Activated naive CD8-positive, alpha-beta T cell treated with anti-CD3 and anti-CD28 coated beads, Interleukin-2, amount 10 ng/mL, durations not matched to agents 7 days and 5 days (primary cell): ENCODE measurements at regions not wholly inside any gene's neighbourhood (a gene's known extent, or its start where the extent isn't known, plus 50 kb on each side); places are given as distances from the start of the nearest gene placed in this dataset.
A peak's percentile ranks its signal among the peaks of the same experiment; 100 is the strongest.
"Not testable (repeated sequence)": the region's sequence is repeated elsewhere in the genome, so short reads cannot be mapped to it uniquely, and the experiment has no call there.

Source experiments
- ATAC-seq: fragments of 150-1000 bp; cut with Tn5 transposase; one replicate; pipeline ENCODE4 v1.10.0; 2021; ENCODE audit warnings: low read depth, moderate library complexity
- POLR2A ChIA-PET: fragments of 350-600 bp; sonication (Branson Sonifier 250); formaldehyde crosslinking; loops from one replicate; lab custom pipeline; 2021; ENCODE audit warnings: antibody characterized with exemption; lab: Charles Lee
- DNase-seq: peaks from one replicate; pipeline ENCODE4 v3.0.0; 2021
- H3K27ac Mint-ChIP-seq: one replicate; pipeline ENCODE4 v1.8.0; 2022; ENCODE audit warnings: mild to moderate bottlenecking, mixed read lengths
- H3K27me3 Mint-ChIP-seq: one replicate; pipeline ENCODE4 v1.8.0; 2022; ENCODE audit warnings: mild to moderate bottlenecking, moderate library complexity, mixed read lengths
- H3K36me3 Mint-ChIP-seq: one replicate; pipeline ENCODE4 v1.8.0; 2021; ENCODE audit warnings: mild to moderate bottlenecking, mixed read lengths
- H3K4me1 Mint-ChIP-seq: one replicate; pipeline ENCODE4 v1.8.0; 2021; ENCODE audit warnings: mixed read lengths
- H3K4me3 Mint-ChIP-seq: one replicate; pipeline ENCODE4 v1.8.0; 2022; ENCODE audit warnings: mild to moderate bottlenecking, moderate library complexity, mixed read lengths
- H3K9me3 Mint-ChIP-seq: one replicate; pipeline ENCODE4 v1.8.0; 2021; ENCODE audit warnings: mixed read lengths

DNA sequence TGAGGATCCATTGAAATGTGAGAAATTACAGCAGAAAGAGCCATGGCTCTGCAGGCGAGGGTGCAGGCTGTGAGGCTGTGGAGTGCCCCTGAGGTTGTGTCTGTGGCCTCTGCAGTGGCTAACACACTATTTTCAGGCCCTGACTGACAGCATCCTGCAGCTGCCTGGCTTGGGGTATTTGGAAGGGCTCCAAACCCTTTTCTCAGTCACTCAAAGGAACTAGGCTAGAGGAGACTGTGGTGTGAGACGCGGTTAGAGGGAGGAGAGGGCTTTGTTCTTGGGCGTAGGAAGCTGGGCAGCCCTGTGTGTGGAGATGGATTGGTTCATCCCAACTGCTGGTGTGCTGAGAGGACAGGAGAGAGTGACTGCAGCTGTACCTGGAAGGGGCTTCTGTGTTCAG lies 134.9 kb downstream of the RAMP3 start:
- DNase-seq, result no peak
- Mint-ChIP-seq H3K9me3 (peaks cover 10% of the 10 kb centered on the region), H3K27me3 (no peaks in the 10 kb centered on the region), H3K36me3 (no peaks in the 10 kb centered on the region), H3K27ac (no peak overlapping the region), H3K4me3 (no peak overlapping the region), H3K4me1 (no peaks in the 10 kb centered on the region)
- ATAC-seq, result no peak
- POLR2A ChIA-PET, result no interaction called here

DNA sequence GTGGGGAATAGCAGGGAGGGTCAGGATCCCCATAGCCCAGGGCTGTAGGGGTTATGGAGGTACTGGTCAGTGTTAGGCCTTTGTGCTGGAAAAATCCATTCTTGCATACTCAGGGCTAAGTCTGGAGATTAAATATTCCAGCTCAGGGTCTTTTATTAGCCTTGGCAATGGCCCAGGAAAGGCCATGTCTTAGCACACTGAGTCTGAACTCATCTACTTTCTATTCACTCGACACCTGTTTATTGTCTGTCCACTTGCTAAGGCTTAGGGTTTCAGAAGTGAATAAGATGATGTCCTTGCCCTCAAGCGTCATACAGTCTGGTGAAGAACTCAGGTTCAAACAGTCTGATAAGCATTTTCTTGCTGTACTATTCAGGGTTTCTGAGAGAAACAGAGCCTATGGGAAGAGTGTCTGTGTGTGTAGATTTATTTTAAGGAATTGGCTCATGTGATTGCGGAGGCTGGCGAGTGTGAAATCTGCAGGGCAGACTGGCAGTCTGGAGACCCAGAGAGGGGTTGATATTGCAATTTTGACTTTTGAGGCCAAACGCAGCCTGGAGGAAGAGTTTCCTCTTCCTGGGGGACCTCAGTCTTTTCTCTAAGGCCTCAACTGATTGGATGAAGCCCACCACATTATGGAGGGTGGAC lies 135.8 kb downstream of the RAMP3 start:
- H3K9me3 Mint-ChIP-seq, result peaks cover 3% of the 10 kb centered on the region
- POLR2A ChIA-PET, result no interaction called here

DNA sequence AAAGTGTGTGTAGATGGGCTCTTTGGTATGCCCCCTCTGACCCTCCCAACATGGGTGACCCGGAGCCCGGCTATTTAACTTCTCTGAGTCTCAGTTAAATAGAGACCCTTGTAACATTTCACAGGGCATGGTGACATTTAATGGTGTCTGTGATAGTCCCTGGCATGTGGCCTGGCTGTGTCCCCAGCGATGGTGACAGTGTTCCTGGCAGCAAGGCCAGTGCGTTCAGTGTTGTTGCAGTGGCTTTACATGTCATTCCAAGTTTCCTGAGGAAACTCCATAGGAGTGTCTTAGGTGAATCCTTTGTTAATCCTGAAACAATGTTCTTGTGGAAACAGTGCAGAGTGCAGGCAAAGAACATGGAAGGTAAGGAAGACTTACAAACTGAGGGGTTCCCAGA lies 137.0 kb downstream of the RAMP3 start:
- Mint-ChIP-seq H3K36me3 (no peaks in the 10 kb centered on the region), H3K27me3 (peaks cover 8% of the 10 kb centered on the region), H3K27ac (no peak overlapping the region), H3K4me1 (no peaks in the 10 kb centered on the region), H3K4me3 (no peak overlapping the region), H3K9me3 (no peaks in the 10 kb centered on the region)
- ATAC-seq (no peak), DNase-seq (no peak)
- POLR2A ChIA-PET, result no interaction called here

More for the DNA sequence above, 135.8 kb downstream of the RAMP3 start:
- ATAC-seq, result no peak
- Mint-ChIP-seq H3K4me1 (no peaks in the 10 kb centered on the region), H3K27me3 (no peaks in the 10 kb centered on the region), H3K27ac (no peak overlapping the region), H3K36me3 (no peaks in the 10 kb centered on the region), H3K4me3 (no peak overlapping the region)
- DNase-seq, result no peak

DNA sequence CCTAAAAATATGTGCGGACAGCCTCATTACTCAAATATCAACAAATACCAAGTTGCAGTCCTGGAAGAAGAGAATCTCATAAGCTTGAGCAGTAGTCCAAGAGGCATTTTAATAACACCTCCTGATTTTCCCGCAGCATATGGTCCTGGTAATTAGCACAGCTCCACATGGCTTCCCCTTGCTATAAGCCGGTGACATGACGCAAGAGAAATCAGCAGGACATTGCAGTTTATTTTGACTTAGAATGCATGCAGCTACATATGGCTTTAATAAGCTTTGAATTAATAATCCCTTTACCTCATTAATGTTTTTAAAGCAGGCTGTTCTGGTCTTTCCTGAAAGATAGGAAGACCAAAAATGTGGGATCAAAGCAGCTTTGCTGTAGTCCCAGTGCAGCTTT lies 137.6 kb downstream of the RAMP3 start:
- H3K36me3 Mint-ChIP-seq, result no peaks in the 10 kb centered on the region
- ATAC-seq, result no peak
- H3K9me3 Mint-ChIP-seq, result no peaks in the 10 kb centered on the region
- POLR2A ChIA-PET, result no interaction called here
- H3K4me3 Mint-ChIP-seq, result no peak overlapping the region
- DNase-seq, result no peak
- peaks cover 13% of the 10 kb centered on the region for H3K27me3 Mint-ChIP-seq
- no peak overlapping the region for H3K27ac Mint-ChIP-seq
- H3K4me1 Mint-ChIP-seq, result no peaks in the 10 kb centered on the region

DNA sequence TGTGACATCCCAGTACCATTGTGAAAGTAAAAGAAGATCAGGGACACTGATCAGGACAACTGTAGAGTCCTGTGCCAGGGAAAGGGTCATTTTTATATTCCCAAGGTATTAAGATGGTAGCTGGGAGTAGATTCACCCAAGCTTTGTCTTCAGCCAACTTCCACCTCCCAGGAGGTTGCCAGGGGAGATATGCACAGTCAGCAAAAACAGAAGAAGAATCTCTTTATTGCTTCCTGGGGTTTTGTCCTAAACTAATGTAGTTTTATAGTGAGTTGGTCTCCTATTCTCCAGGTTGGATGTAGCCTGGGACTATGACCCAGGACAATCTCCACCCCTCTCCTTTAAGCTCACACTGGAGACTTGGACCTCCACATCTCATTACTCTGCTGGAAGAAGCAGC lies 139.2 kb downstream of the RAMP3 start:
- POLR2A ChIA-PET, result no interaction called here
- H3K4me3 Mint-ChIP-seq, result no peak overlapping the region
- no peak overlapping the region for H3K27ac Mint-ChIP-seq
- no peaks in the 10 kb centered on the region for H3K4me1 Mint-ChIP-seq
- DNase-seq (no peak), ATAC-seq (no peak)
- H3K36me3 Mint-ChIP-seq, result no peaks in the 10 kb centered on the region
- H3K9me3 Mint-ChIP-seq, result peaks cover 2% of the 10 kb centered on the region
- peaks cover 29% of the 10 kb centered on the region for H3K27me3 Mint-ChIP-seq

DNA sequence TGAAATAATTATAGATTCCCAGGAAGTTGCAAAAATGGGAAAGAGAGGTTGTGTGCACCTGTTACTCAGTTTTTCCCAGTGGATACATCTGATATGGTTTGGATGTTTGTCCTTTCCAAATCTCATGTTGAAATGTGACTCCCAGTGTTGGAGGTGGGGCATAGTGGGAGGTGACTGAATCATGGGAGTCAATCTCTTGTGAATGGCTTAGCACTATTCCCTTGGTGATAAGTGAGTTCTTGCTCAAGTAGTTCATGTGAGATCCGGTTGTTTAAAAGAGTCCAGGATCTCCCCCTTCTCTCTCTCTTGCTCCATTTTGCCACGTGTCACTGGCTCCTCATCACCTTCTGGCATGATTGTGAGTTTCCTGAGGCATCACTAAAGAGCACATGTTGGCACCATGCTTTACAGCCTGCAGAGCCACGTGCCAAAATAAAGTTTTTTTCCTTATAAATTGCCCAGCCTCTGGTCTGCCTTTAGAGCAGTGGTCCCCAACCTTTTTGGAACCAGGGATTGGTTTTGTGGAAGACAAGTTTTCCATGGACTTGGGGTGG lies 149.2 kb downstream of the RAMP3 start:
- Mint-ChIP-seq H3K36me3 (no peaks in the 10 kb centered on the region), H3K9me3 (peaks cover 4% of the 10 kb centered on the region)

DNA sequence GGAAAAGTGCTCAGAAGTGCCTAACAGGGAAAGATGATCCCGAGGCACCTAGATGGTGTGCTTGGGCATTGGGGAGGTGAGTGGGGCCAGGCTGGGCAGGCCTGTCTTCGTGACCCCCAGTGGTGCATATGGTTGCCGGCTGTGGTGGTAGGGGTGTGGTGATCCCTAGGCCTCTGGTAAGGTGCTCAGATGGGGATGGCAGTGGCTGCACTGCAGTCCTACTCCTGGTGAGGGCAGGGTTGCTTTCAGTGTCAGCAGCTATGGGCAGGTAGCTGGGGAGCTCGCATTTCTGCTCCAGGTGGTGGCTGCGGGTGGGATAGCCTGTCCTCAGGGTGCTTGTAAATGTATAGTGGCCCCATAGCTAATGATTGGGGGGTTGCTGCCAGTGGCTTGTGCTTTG lies 154.0 kb downstream of the RAMP3 start:
- DNase-seq (no peak), ATAC-seq (no peak)
- Mint-ChIP-seq H3K27ac (no peak overlapping the region), H3K9me3 (peaks cover 9% of the 10 kb centered on the region), H3K4me1 (no peaks in the 10 kb centered on the region), H3K27me3 (peaks cover 2% of the 10 kb centered on the region), H3K4me3 (no peak overlapping the region), H3K36me3 (no peaks in the 10 kb centered on the region)
- POLR2A ChIA-PET, result no interaction called here

More for the DNA sequence above, 149.2 kb downstream of the RAMP3 start:
- ATAC-seq (no peak), DNase-seq (no peak)
- POLR2A ChIA-PET, result no interaction called here
- Mint-ChIP-seq H3K4me1 (no peaks in the 10 kb centered on the region), H3K4me3 (no peak overlapping the region), H3K27me3 (peaks cover 11% of the 10 kb centered on the region), H3K27ac (no peak overlapping the region)

DNA sequence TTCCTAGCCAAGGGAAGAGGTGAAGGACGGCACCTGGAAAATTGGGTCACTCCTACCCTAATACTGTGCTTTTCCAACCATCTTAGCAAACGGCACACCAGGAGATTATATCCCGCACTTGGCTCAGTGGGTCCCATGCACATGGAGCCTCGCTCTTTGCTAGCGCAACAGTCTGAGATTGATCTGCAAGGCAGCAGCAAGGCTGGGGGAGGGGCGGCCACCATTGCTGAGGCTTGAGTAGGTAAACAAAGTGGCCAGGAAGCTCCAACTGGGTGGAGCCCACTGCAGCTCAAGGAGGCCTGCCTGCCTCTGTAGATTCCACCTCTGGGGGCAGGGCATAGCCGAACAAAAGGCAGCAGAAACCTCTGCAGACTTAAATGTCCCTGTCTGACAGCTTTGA lies 157.9 kb downstream of the RAMP3 start:
- H3K4me1 Mint-ChIP-seq, H3K27ac Mint-ChIP-seq, DNase-seq, H3K4me3 Mint-ChIP-seq, H3K36me3 Mint-ChIP-seq, ATAC-seq, H3K27me3 Mint-ChIP-seq, POLR2A ChIA-PET: not testable (repeated sequence)
- peaks cover 14% of the 10 kb centered on the region for H3K9me3 Mint-ChIP-seq

DNA sequence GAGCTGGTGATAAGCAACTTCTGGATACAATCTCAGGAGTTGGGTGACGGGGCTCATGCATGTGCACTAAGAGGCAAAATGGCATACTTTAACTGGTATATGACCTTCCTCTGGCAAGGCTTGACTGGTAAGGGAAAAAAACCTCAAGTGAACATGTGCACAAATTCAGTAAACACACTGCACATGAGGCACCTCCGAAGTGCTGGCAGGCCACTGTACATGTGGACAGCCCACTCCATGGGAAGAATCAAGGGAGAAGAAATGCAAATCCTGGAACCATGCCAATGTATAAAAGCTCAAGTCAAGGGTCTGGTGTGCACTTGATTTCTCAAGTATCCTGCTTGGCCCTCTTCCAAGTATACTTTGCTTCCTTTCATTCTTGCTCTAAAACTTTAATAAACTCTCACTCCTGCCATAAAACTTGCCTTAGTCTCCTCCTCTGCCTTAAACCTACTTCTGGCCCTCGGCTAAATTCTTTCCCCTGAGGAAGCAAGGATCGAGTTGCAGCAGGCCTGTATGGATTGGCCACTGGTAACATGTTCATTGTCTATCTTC lies 167.2 kb downstream of the RAMP3 start:
- POLR2A ChIA-PET, result no interaction called here
- DNase-seq (no peak), ATAC-seq (no peak)
- Mint-ChIP-seq H3K36me3 (no peaks in the 10 kb centered on the region), H3K9me3 (peaks cover 3% of the 10 kb centered on the region), H3K27me3 (peaks cover 2% of the 10 kb centered on the region), H3K27ac (no peak overlapping the region), H3K4me1 (peaks cover 9% of the 10 kb centered on the region), H3K4me3 (no peak overlapping the region)

DNA sequence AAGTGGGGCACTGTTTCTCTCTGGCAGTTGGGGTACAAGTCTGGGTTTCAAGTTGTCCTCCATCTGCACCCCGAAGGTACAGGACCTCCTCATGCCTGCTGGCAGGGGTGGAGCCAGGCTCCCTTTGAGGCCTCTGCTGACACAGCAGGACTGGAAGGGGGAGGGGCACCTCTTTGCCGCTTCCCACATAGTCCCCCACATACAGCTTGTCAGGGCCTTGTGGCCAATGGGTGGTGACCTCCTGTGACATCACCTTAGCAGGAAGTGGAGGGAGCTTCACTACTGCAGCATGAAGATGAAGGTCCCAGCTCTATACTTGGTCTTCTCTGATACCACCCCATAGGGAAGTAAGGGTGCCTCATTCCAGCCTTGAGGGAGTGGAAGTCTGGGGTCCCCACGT lies 167.8 kb downstream of the RAMP3 start:
- Mint-ChIP-seq H3K27ac (no peak overlapping the region), H3K9me3 (peaks cover 3% of the 10 kb centered on the region), H3K4me1 (peaks cover 9% of the 10 kb centered on the region), H3K4me3 (no peak overlapping the region), H3K27me3 (peaks cover 4% of the 10 kb centered on the region), H3K36me3 (no peaks in the 10 kb centered on the region)
- POLR2A ChIA-PET, result no interaction called here
- no peak for ATAC-seq
- no peak for DNase-seq

DNA sequence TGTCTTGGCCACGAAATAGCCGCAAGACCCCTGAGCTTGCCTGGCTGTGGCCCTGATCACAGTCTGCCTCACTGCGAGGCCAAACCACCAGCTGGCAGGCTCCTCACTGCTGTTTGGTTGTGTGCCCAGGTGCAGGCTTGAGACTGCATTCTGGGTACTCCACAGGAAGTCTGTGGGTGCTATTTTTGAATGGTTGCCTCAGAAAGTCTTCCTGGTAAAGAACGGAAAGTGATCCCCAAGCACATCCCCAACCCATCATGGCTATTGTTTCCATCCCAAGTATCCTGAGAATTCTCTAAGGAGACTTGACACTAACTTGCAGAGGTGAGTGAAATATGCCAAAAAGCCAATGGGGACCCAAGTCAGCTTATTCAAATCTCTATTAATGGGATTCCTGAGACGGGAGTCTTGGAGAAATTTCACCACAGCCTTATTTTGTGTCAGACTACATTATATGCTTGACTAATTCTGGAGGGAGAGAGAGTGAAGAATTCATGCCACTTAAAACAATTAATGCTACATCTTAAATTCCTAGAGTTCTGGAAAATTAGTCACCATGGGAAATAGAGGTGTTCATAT lies 170.9 kb downstream of the RAMP3 start:
- peak overlapping the region; percentile 10 for H3K4me3 Mint-ChIP-seq
- peaks cover 9% of the 10 kb centered on the region for H3K4me1 Mint-ChIP-seq
- peaks cover 4% of the 10 kb centered on the region for H3K27me3 Mint-ChIP-seq
- H3K36me3 Mint-ChIP-seq, result no peaks in the 10 kb centered on the region
- H3K27ac Mint-ChIP-seq, result no peak overlapping the region
- ATAC-seq (no peak), DNase-seq (no peak)
- H3K9me3 Mint-ChIP-seq, result peaks cover 3% of the 10 kb centered on the region
- POLR2A ChIA-PET, result no interaction called here

DNA sequence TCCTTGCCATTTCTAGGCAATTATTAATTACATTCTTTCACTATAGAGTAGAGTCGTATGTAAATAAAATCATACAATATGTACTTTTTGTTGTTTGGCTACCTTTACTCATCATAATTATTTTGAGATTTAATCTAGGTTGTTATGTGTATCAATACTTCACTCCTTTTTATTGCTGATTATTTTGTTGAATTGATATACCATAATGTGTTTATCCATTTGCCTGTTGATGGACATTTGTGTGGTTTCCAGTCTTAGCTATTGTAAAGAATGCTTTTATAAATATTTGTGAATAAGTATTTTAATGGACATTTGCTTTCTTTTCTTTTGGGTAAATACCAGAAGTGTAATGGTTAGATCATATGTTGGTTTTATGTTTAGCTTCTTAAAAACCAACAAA lies 174.0 kb downstream of the RAMP3 start:
- Mint-ChIP-seq H3K9me3 (no peaks in the 10 kb centered on the region), H3K4me1 (peaks cover 9% of the 10 kb centered on the region), H3K27me3 (peaks cover 2% of the 10 kb centered on the region), H3K36me3 (no peaks in the 10 kb centered on the region), H3K27ac (no peak overlapping the region), H3K4me3 (no peak overlapping the region)
- DNase-seq (no peak), ATAC-seq (no peak)
- POLR2A ChIA-PET, result no interaction called here

DNA sequence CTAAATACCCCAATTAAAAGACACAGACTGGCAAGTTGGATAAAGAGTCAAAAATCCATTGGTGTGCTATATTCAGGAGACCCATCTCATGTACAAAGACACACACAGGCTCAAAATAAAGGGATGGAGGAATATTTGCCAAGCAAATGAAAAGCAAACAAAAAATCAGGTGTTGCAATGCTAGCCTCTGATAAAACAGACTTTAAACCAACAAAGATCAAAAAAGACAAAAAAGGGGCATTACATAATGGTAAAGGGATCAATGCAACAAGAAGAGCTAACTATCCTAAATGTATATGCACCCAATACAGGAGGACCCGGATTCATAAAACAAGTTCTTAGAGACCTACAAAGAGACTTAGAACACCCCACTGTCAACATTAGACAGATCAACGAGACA lies 177.4 kb downstream of the RAMP3 start:
- H3K4me1 Mint-ChIP-seq, H3K27ac Mint-ChIP-seq, ATAC-seq, H3K27me3 Mint-ChIP-seq, H3K36me3 Mint-ChIP-seq, DNase-seq, H3K4me3 Mint-ChIP-seq, H3K9me3 Mint-ChIP-seq, POLR2A ChIA-PET: not testable (repeated sequence)

DNA sequence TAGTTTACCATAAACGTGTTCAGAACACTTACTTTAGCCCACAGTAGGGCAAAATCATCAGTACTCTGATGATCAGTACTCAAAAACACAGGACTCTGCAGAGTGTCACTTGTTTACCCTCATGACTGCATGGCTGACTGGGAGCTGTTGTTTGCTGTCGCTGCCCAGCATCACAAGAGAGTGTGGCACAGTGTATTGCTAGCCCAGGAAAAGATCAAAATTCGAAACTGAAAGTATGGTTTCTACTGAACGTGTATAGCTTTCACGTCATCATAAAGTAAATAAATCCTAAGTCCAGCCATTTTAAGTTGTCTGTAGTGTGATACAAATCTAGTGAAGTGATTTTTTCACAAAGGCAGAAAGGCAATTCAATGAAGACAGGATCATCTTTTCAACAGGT lies 184.6 kb downstream of the RAMP3 start:
- ATAC-seq (no peak), DNase-seq (no peak)
- peaks cover 18% of the 10 kb centered on the region for H3K27me3 Mint-ChIP-seq
- no peaks in the 10 kb centered on the region for H3K36me3 Mint-ChIP-seq
- no peak overlapping the region for H3K27ac Mint-ChIP-seq
- no peak overlapping the region for H3K4me3 Mint-ChIP-seq
- POLR2A ChIA-PET, result no interaction called here
- H3K4me1 Mint-ChIP-seq, result no peaks in the 10 kb centered on the region
- no peaks in the 10 kb centered on the region for H3K9me3 Mint-ChIP-seq
